ENCODE measurements at regions not wholly inside any gene's neighbourhood (a gene's known extent, or its start where the extent isn't known, plus 50 kb on each side); places are given as distances from the start of the nearest gene placed in this dataset.

- POLR2A ChIA-PET = no interaction called here
- DNase-seq = no peak
- Mint-ChIP-seq H3K4me1 (ENCODE audit: low read depth, unreplicated experiment) (peaks cover 11% of the 10 kb centered on the region), H3K27me3 (ENCODE audit: insufficient read depth, unreplicated experiment) (no peaks in the 10 kb centered on the region), H3K4me3 (ENCODE audit: unreplicated experiment) (no peak overlapping the region), H3K9me3 (ENCODE audit: unreplicated experiment) (no peaks in the 10 kb centered on the region), H3K27ac (ENCODE audit: unreplicated experiment) (no peak overlapping the region), H3K36me3 (ENCODE audit: insufficient read depth, unreplicated experiment) (no peaks in the 10 kb centered on the region)
- no TSS peak for BruUV-seq (replicated peaks)
- no peaks in the 10 kb centered on the region for H3K27me3 ChIP-seq (replicated peaks; ENCODE audit: control insufficient read depth, insufficient read depth, low read length)
- peaks cover 4% of the 10 kb centered on the region for H3K4me1 ChIP-seq
- TF ChIP-seq CTCF (IDR thresholded peaks at IDR 0.05; ENCODE audit: insufficient read depth in 1 of 2, low read depth in 1 of 2, low read length in 1 of 2, severe bottlenecking in 1 of 2, unreplicated experiment in 1 of 2) = no peak
- intact Hi-C loops (cut with micrococcal nuclease; ENCODE audit: unreplicated experiment) = no loop called here
- CTCF ChIA-PET = no interaction called here
- peaks cover 11% of the 10 kb centered on the region for H3K9me3 ChIP-seq
- H3K36me3 ChIP-seq (ENCODE audit: control insufficient read depth, insufficient read depth, low read length) = no peaks in the 10 kb centered on the region
- no peak overlapping the region for H3K4me3 ChIP-seq (ENCODE audit: low read depth, low read length)
Observed at GRCh38 chr2:85956646-85957039, 67.9 kb upstream of the ST3GAL5 start.

- ChIA-PET POLR2A (no interaction called here), CTCF (no interaction called here)
- H3K9me3 Mint-ChIP-seq (ENCODE audit: unreplicated experiment) = no peaks in the 10 kb centered on the region
- H3K36me3 ChIP-seq (ENCODE audit: control insufficient read depth, insufficient read depth, low read length) = no peaks in the 10 kb centered on the region
- no peaks in the 10 kb centered on the region for H3K9me3 ChIP-seq
- no peak overlapping the region for H3K4me3 ChIP-seq (ENCODE audit: low read depth, low read length)
- H3K27ac Mint-ChIP-seq (ENCODE audit: unreplicated experiment) = no peak overlapping the region
- intact Hi-C loops (cut with micrococcal nuclease; ENCODE audit: unreplicated experiment) = no loop called here
- H3K27me3 ChIP-seq (replicated peaks; ENCODE audit: control insufficient read depth, insufficient read depth, low read length) = no peaks in the 10 kb centered on the region
- no peak overlapping the region for H3K4me3 Mint-ChIP-seq (ENCODE audit: unreplicated experiment)
- H3K4me1 ChIP-seq = peaks cover 4% of the 10 kb centered on the region
- BruUV-seq (replicated peaks) = no TSS peak
- H3K4me1 Mint-ChIP-seq (ENCODE audit: low read depth, unreplicated experiment) = peaks cover 13% of the 10 kb centered on the region
- TF ChIP-seq CTCF (IDR thresholded peaks at IDR 0.05; ENCODE audit: insufficient read depth in 1 of 2, low read depth in 1 of 2, low read length in 1 of 2, severe bottlenecking in 1 of 2, unreplicated experiment in 1 of 2) = no peak
- no peak for DNase-seq
- no peaks in the 10 kb centered on the region for H3K27me3 Mint-ChIP-seq (ENCODE audit: insufficient read depth, unreplicated experiment)
- H3K36me3 Mint-ChIP-seq (ENCODE audit: insufficient read depth, unreplicated experiment) = no peaks in the 10 kb centered on the region
Observed at GRCh38 chr2:85954590-85955458, 66.0 kb upstream of the ST3GAL5 start.

GRCh38 chr2:85954192-85954589, 65.4 kb upstream of the ST3GAL5 start:
- no peaks in the 10 kb centered on the region for H3K27me3 ChIP-seq (replicated peaks; ENCODE audit: control insufficient read depth, insufficient read depth, low read length)
- intact Hi-C loops (cut with micrococcal nuclease; ENCODE audit: unreplicated experiment) = no loop called here
- ChIA-PET CTCF (no interaction called here), POLR2A (no interaction called here)
- no peaks in the 10 kb centered on the region for H3K9me3 ChIP-seq
- no peak for TF ChIP-seq CTCF (IDR thresholded peaks at IDR 0.05; ENCODE audit: insufficient read depth in 1 of 2, low read depth in 1 of 2, low read length in 1 of 2, severe bottlenecking in 1 of 2, unreplicated experiment in 1 of 2)
- Mint-ChIP-seq H3K9me3 (ENCODE audit: unreplicated experiment) (no peaks in the 10 kb centered on the region), H3K36me3 (ENCODE audit: insufficient read depth, unreplicated experiment) (no peaks in the 10 kb centered on the region), H3K27ac (ENCODE audit: unreplicated experiment) (no peak overlapping the region), H3K27me3 (ENCODE audit: insufficient read depth, unreplicated experiment) (no peaks in the 10 kb centered on the region), H3K4me1 (ENCODE audit: low read depth, unreplicated experiment) (peaks cover 13% of the 10 kb centered on the region), H3K4me3 (ENCODE audit: unreplicated experiment) (no peak overlapping the region)
- H3K4me3 ChIP-seq (ENCODE audit: low read depth, low read length) = no peak overlapping the region
- no TSS peak for BruUV-seq (replicated peaks)
- H3K4me1 ChIP-seq = peaks cover 4% of the 10 kb centered on the region
- H3K36me3 ChIP-seq (ENCODE audit: control insufficient read depth, insufficient read depth, low read length) = no peaks in the 10 kb centered on the region
- no peak for DNase-seq

Data from Caco-2 (cell line).